ENCODE measurements at regions not wholly inside any gene's neighbourhood (a gene's known extent, or its start where the extent isn't known, plus 50 kb on each side); places are given as distances from the start of the nearest gene placed in this dataset.

DNA sequence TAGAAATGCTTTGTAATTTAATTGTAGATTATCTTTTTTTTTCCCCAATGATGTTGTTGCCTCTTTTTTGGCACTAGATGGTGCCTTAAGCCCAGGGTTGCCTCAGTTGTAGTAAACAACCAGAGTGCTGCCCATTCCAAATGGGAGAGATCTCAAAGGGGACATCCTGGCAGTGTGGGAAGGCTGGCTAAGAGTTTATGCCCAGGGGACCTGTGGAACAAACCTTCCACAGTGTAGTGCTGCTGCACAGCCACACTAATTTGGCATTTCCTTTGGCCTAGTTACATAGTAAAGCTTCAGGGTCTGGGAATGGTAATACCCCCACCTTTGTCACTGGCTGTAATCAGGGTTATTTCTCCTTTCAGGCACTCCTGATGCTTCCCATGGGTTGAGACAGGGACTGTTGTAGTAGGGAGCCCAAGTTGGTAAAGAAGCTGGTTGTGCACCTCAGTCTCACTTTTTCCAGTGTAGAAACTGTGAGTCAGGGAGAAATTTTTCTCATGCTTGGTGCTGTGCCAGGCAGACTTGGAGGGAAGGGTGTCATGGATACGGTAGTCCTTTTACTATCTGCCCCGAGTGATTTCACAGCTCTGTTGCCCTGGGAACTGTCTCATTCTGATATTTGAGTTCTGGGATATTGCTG lies 177.8 kb upstream of the ECI2 start:
- no peak for DNase-seq

DNA sequence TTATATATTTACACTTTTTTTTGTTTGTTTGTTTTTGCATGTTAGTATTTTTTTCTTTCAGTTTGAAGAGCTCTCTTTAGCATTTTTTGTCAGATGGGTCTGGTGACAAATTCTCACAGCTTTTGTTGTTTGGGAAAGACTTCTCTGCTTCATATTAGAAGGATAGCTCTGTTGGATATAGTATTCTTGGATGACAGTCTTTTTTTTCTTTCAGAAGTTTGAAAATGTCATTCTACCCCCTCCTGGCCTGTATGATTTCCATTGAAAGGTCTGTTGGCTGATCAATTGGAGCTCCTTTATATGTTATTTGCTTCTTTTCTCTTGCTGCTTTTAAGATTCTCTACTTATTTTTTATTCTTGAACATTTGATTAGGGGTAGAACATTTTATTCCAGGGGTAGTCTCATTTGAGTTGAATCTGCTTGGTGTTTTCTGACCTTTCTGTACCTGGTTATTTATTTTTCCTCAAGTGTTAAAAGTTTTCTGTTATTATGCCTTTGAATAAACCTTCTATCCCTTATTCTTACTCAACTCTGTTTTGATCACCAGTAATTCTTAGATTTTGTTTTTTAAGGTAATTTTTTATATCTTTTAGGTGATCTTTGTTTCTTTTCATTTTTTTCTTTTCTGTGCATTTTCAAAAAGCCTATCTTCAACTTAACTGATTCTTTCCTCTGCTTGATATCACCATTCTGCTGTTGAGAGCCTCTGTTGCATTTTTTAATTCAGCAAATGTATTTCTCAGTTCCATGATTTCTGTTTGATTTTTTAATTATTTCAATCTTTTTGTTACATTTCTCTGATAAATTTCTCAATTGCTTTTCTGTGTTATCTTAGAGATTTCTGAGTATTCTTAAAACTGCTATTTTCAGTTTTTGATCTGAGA lies 176.8 kb upstream of the ECI2 start:
- no peak for DNase-seq

DNA sequence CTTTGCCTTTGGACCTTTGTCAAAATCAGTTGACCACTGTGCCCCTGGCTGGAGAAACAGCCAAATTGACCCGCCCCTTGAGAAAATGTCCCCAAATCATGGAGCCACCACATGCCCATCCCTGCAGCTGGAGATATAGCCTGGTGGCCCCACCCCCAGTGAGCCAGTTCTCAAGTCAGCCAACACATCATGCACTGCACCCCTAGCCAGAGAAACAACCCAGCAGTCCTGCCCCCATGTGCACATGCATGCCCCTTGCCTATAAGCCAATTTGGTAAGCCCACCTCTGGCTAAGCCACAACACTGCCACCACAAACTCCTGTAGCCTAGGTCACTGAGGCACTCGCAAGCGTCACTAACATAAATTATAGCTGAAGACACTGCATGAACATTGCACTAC lies 174.2 kb upstream of the ECI2 start:
- DNase-seq = no peak

DNA sequence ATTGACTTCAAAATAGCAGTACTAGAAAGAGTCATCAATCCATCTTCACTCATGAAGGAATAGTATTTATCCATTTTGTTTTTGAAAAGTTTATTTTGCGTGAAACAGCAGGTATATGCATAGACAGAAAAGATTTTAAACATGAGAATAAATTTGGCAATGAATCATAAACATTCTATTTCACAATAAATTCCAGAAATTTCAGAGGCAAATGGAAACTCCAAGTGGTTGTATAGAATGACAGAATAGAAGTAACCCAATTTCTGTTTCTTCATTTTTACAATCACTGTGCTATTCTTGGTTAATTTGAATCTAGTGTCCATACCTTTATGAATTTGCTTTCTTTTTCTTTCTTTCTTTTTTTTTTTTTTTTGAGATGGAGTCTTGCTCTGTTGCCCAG lies 173.0 kb upstream of the ECI2 start:
- no peak for DNase-seq

DNA sequence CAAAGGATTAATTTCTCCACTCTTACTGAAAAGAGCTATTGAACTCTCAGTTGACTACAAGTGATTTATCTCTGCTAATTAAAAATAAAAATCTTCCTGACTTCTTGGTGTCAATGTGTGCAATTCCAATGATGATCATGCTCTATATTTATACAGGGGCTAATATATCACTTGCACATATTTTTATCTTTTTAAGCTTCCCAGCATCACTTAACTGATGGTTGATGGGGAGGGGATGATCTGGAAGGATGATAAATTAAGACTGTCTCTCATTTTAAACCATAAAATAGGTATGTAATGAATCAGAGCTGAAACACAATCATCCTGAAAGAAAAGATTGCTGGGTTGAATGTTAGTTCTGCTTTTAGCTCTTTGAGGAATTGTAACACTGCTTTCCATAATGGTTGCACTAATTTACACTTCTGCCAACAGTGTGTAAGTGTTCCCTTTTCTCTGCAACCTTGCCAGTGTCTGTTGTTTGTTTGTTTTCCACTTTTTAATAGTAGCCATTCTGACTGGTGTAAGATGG lies 169.6 kb upstream of the ECI2 start:
- no peak for DNase-seq

DNA sequence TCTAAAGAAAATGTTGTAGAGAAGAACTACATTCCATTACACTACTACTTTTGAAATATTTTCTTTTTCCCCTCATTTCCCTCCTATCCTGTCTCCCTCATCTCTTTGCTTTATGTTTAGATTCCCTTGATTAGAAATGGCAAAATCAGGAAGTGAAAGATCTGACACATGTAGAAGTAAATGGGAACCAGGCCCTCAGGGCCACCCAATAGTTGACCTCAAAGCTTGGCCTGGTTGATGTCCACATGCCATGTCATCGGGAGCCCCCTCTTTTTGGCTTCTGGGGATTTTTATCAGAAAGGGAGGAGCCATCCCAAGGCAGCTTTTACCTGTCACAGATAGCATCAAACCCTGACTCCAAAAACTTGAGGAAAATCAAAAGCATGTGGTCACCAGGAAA lies 168.3 kb upstream of the ECI2 start:
- no peak for DNase-seq

DNA sequence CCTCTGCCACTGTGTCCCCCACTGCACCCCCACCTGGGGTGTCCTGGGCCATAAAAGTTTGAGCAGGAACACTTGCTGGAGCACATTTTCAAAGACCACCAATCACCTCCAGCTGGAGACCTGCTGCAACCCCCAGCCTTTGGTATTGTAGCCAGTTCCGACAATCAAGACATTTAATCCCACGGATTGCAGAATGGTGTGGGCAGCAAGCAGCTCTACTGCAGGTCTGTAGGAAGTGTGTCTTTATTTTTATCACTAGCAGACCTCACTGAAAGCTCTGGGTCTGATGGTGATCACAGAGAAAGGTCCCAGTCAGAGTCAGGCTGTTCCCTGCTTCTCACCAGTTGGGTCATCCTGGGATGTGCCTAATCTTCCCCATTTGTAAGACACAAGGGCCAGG lies 167.1 kb upstream of the ECI2 start:
- DNase-seq = no peak

DNA sequence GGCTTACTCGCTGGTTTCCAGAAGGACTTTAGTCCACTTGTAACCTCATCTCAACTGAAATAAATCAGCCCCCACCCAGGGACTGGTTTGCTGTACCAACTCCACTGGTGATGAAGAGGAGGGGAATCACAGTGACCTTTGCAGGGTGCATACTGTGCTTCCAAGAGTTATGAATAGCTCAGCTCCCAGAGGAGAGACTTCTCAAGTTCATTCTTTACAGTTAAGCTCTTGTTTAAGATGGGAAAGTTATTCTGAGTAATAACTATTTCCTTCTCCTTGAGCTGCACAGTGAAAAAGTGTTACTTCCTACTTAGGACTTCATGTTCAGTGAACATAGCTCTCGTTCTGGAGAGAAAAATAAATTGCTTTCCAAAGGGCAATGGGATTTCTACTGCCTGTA lies 166.5 kb upstream of the ECI2 start:
- DNase-seq = no peak

DNA sequence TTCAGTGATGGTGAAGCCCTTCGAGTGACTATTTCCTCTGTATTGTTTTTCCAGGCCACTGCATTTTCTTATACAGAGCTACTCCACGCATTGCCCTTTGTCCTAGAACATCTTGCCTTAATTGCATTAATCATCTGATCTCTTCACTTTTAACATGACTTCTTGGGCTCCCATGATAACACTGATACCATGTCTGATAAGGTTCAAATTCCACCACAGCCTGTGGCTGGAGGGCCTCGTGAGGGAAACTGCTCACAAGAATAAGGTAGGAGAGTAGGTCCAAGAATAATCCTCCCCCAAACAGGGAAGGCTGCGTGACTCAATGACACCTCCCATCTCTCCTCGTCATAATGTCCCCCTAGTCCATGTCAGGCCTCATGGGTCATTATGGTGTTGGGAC lies 165.5 kb upstream of the ECI2 start:
- no peak for DNase-seq

DNA sequence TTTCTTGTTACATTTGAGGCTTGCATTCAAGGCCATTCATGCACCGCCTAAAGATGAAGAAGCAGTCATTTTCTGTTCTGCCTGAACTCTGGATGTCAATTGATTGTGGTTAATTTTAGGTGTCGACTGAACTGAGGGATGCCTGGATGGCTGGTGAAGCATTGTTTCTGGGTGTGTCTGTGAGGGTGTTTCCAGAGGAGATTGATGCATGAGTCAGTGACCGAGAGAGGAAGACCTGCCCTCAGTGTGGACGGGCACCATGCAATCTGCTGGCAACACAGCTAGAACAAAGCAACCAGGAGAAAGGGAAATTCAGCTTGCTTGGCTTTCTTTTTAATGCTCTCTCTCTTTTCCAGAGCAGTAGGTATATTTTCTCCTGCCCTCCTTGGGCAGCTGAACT lies 164.1 kb upstream of the ECI2 start:
- no peak for DNase-seq

DNA sequence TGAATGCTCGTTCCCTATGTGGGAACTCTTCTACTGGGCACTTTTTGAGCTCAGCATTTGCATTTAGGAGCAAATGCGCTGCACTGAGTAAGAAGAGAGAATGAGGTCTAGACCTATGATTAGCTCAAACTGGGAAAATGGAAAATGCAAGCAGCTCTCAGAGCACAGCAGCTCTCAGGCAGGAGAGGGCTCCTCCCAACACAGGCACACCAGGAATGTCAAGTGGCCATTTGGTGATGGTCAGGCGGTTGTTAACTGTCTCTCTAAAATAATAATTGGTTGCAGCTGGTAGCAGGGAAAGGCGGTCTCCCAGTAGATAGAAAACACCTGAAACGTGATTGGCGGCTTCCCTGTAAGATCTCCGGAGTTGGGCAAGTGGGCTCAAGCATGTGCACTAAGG lies 162.0 kb upstream of the ECI2 start:
- no peak for DNase-seq

DNA sequence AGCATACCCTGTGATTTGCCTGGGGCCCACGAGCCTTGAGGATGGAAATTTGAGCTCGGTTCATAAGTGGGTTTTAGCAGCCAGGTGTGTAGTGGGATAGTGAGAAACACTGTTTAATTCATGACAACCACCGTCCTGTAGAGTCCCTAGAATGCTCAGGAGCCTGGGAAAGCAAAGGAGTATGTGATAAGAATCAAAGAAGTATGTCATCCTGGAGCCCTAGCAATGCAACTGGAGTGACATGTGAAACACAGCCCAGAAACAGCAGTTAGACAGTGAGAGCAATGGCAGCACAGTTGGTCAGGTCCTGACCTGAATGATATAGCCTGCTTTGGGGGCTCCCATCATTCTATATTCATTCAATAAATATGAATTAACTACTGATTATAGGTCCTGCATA lies 161.2 kb upstream of the ECI2 start:
- no peak for DNase-seq

DNA sequence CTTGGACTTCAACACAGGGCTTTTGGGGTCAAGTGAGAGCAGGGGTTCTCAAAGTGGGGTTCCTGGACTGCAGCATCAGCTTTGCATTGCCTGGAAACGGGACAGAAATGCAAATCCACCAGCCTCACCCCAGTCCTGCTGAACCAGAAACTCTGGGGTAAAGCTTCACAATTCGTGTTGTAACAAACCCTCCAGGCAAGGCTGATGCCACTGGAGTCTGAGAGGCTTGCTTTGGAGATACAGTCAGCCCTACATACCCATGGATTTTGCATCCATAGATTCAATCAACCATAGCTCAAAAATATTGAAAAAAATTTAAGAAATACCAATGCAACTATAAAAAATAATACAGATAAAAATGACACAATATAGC lies 160.4 kb upstream of the ECI2 start:
- DNase-seq = no peak

DNA sequence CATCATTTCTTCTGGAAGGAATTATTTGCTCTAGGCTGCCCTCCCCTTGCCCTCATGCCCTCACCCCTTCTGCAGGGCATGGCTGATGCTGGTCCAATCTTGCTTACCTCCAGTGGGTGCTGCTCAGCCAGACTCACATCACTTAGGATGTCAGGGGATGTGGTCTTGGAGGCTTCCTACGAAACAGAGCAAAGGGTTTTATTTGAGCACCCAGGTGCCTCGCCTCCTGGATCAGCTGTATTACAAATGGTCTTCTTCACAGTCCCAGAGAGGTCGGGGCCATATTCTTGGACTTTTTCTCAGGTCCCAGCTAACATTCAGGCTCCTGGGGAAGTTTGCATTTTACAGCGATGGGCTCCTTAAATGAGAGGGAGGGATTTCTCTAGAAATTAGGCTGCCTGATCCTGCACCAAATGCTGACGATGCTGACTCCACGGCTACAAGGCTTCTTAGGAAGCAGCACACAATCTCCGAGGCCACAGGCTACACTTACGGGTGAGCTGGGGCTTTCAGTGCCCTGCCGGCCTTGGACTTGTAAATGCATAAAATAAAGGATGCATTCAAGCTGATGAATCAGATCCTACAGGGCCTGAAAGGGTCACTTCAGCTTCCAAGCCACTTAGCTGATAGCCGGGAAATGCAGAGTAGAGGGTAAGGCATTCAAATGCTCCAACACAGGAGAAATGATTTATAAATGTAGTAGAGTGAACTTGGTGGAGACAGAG lies 159.8 kb upstream of the ECI2 start:
- no peak for DNase-seq

DNA sequence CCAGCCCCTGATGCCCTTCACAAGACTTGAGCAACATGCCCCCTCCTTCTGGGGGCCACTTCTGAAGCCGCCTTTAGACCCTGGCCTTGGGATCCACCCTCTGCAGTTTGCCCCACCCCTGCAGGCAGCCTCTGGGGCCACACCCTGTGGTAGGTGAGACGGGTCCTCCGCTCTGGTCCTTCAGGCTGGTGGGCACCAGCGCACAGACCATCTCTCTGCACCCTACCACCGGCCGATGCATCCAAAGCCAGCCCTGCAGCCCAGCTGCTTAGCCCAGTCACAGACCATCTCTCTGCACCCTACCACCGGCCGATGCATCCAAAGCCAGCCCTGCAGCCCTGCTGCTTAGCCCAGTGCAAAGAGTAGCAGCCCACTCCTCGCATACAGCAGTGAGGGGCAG lies 159.3 kb upstream of the ECI2 start:
- no peak for DNase-seq

DNA sequence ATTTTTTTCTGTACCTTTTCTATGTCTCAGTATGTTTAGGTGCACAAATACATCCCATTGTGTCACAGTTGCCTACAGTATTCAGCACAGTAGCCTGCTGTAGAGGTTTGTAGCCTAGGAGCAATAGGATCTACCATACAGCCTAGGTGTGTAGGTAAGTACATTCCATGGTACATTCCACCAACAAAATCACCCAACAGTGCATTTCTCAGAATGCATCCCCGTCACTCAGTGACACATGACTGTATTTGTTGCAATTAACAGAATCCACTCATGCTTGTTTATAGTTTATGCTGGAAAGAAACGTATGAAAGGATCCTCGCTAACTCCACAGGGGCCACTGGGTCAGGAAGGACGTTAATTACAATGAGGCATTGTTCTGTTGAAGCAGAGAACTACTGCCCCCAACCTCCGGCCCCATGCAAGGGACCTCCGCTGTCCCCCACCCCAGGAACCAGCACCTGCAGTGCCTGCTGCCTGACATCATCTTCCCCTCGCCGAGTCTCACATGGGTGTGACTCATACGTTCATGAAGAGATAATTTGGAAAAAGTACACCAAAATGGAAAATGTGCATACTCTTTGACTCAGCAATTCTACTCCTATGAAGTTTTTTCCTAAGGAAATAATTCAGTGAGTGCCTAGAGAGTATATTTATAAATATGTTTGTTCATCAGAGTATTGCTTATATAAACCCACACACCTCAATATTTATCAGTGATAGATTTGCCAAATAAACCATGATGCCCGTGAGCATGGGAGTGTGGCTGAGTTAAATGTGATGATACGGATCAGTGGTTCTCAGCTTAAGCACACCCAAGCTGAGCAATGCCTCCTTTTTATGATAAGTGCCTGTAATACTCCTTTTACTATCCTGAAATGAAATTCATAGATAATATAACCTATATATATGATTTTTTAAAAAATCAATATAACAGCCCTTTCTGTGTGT lies 156.4 kb upstream of the ECI2 start:
- DNase-seq = no peak

DNA sequence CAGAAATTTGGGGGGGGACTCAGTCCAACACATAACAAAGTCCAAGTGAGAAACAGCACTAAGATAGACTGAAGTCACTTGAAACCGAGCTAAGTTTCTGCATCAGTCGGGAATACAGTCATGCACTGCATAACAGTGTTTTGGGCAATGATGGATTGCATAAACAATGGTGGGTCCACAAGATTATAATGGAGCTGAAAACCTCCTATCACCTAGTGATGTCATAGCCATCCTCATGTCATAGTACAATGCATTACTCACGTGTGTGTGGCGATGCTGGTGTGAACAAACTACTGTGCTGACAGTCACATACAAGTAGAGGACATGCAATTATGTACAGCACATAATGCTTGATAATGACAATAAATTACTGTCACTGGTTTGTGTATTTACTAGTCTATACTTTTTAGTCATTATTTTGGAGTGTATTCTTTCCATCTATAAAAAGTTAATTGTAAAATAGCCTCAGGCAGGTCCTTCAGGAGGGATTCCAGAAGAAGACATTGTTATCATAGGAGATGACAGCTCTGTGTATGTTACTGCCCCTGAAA lies 154.5 kb upstream of the ECI2 start:
- no peak for DNase-seq

DNA sequence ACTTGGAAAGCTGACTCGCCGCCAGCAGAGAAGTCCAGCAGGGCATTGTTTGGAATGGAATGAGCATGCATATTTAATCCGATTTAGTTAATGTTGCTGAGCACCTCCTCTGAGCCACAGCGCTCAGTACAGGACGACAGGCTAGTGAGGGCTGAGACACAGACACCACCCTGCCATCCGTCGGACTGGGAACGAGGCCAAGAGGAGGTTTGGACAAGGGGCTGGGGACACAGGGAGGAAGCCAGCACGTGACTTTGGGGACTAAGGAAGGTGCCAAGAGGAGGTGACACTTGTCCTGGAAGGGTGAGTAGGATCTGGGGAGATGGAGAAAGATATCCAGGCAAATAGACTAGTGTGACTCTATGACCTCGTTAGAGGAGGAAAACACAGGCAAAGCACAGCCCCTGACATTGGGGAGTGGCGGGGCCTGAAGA lies 152.5 kb upstream of the ECI2 start:
- no peak for DNase-seq

DNA sequence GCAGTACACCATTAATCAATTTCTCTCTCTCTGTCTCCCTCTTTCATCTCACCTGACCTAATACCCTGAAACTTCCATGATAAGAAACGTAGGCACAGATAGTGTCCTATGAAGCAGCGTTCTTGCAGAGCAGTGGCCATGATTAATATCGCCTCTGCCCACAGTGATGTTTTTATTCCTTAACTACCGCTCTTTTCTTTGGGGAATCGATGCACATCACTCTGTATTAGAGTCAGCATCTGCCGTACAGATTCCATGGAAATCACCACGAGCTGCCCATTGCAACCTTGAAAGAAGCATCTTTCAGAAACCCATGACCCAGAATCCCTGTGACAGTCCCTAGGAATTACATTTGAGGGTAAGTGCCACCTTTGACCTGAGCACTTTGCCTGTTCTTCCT lies 152.0 kb upstream of the ECI2 start:
- DNase-seq = no peak

DNA sequence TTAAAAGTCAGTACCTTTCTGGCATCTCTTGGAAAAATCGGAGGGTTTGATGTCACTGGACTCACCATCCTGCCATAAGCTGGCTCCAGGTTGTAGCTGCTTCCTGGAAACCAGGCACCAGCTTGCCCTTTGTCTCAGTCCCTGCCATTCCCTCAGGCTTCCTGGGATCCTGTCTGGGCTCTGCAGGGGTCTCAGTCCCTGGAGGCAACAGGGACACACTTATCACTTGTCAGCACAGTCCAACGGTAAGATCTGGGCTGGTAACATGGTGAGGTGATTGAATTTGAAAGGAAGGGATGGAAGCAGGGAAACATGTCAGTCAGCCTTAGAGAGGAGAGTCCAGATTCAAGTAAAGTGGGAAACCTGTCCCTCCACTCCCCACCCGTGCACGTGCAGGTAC lies 147.6 kb upstream of the ECI2 start:
- DNase-seq = no peak

DNA sequence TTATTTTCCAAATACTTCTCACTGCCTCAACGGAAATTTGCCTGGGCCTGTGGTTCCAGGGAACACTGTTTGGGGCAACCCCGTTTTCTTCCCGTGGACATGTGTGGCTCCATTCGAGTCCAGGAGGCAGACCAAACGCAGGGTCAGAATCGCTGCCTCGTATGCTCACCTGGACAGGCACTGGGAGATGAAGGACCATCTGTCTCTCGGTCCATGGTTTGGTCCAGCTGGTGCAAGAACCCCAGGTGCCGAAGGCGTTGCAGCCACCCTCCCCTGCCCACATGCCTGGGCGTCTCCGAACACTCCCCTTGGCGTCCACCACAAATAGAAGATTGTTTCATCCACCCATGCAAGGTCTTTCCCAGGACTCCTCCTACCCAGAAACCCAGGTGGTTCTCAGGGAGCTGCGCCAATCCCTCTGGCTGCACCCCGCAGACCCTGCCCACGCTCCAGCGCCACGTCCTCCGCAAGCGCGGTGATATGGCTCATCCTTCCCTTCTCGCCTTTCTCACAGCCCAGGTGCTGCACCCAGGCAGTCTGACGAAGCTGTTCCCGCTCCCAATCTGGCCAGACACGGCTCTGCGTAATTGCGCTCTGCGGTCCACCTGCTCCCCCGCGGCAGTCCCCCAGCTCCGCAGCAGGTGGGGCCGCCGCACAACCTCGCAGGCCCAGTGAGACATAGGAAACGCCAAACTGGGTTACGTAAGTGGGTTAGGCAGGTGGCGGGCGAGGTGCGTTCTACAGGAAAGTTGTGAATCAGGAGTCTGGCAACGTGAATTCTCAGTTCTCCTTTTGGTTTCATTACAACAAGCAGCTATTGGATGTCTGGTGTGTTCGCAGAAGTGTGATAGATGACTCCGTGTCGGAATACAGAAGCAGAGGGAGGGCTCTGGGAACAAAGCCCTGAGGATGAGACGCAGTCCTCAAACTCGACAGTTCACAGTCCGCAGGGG lies 146.2 kb upstream of the ECI2 start:
- peak; percentile 41 to 51 for DNase-seq

All from activated T-cell treated with anti-CD3 and anti-CD28 coated beads, Interleukin-2, amount 50 U/mL, for 48 hours (primary cell).